ENCODE measurements at regions not wholly inside any gene's neighbourhood (a gene's known extent, or its start where the extent isn't known, plus 50 kb on each side); places are given as distances from the start of the nearest gene placed in this dataset.

GRCh38 chr1:187197685-187198084 lies 368.9 kb downstream of the PLA2G4A start:
- Histone ChIP-seq H3K79me2 (replicated peaks; ENCODE audit: insufficient read depth, low read length) (no peaks in the 10 kb centered on the region), H3K4me2 (ENCODE audit: low read length) (no peak overlapping the region)
- TF ChIP-seq REST (IDR thresholded peaks at IDR 0.05; ENCODE audit: borderline replicate concordance) (no peak), MXI1 (conservative IDR thresholded peaks at IDR 0.05; ENCODE audit: poor library complexity, severe bottlenecking) (no peak), CTCF (IDR thresholded peaks at IDR 0.05; ENCODE audit: poor library complexity, severe bottlenecking) (no peak), TAF1 (IDR thresholded peaks at IDR 0.05; ENCODE audit: low read depth) (no peak), POLR2AphosphoS5 (IDR thresholded peaks at IDR 0.05) (no peak), EZH2 (IDR thresholded peaks at IDR 0.05; ENCODE audit: borderline replicate concordance, insufficient read depth, low read length, poor library complexity, severe bottlenecking) (no peak), RAD21 (conservative IDR thresholded peaks at IDR 0.05) (no peak), SMC3 (conservative IDR thresholded peaks at IDR 0.05; ENCODE audit: poor library complexity) (no peak), EP300 (conservative IDR thresholded peaks at IDR 0.05; ENCODE audit: poor library complexity, severe bottlenecking) (no peak)

GRCh38 chr1:187203257-187203656 lies 374.5 kb downstream of the PLA2G4A start:
- no peaks in the 10 kb centered on the region for H3K79me2 ChIP-seq (replicated peaks; ENCODE audit: insufficient read depth, low read length)
- H3K9ac ChIP-seq (ENCODE audit: low read length): no peak overlapping the region
- peaks cover 1% of the 10 kb centered on the region for H3F3A ChIP-seq (ENCODE audit: insufficient read depth, low read length, poor library complexity, severe bottlenecking)
- no peaks in the 10 kb centered on the region for H3K36me3 ChIP-seq (ENCODE audit: insufficient read depth, low read length)
- H3K27ac ChIP-seq (ENCODE audit: low read length): no peak overlapping the region
- no peaks in the 10 kb centered on the region for H3K9me2 ChIP-seq (ENCODE audit: insufficient read depth, low read length)
- no peak for TF ChIP-seq REST (IDR thresholded peaks at IDR 0.05; ENCODE audit: borderline replicate concordance)
- no peak for TF ChIP-seq CTCF (IDR thresholded peaks at IDR 0.05; ENCODE audit: poor library complexity, severe bottlenecking)
- no peak for TF ChIP-seq SMC3 (conservative IDR thresholded peaks at IDR 0.05; ENCODE audit: poor library complexity)
- TF ChIP-seq TAF1 (IDR thresholded peaks at IDR 0.05; ENCODE audit: low read depth): no peak
- TF ChIP-seq POLR2AphosphoS5 (IDR thresholded peaks at IDR 0.05): no peak
- TF ChIP-seq RAD21 (conservative IDR thresholded peaks at IDR 0.05): no peak
- no peak for TF ChIP-seq EZH2 (IDR thresholded peaks at IDR 0.05; ENCODE audit: borderline replicate concordance, insufficient read depth, low read length, poor library complexity, severe bottlenecking)
- no peak for TF ChIP-seq EP300 (conservative IDR thresholded peaks at IDR 0.05; ENCODE audit: poor library complexity, severe bottlenecking)
- no peak for TF ChIP-seq MXI1 (conservative IDR thresholded peaks at IDR 0.05; ENCODE audit: poor library complexity, severe bottlenecking)
- H3K4me3 ChIP-seq (ENCODE audit: low read length): no peak overlapping the region
- H3K27me3 ChIP-seq (ENCODE audit: insufficient read depth, low read depth, low read length): no peaks in the 10 kb centered on the region
- no peak overlapping the region for H3K4me2 ChIP-seq (ENCODE audit: low read length)
- no peaks in the 10 kb centered on the region for H3K9me3 ChIP-seq (ENCODE audit: low read length)
- no peaks in the 10 kb centered on the region for H4K20me1 ChIP-seq (ENCODE audit: insufficient read depth)
- H2AFZ ChIP-seq (ENCODE audit: low read depth, low read length): no peak overlapping the region

More at GRCh38 chr1:187197685-187198084, 368.9 kb downstream of the PLA2G4A start:
- Histone ChIP-seq H3K4me3 (ENCODE audit: low read length) (no peak overlapping the region), H3K9ac (ENCODE audit: low read length) (no peak overlapping the region), H3K27me3 (ENCODE audit: insufficient read depth, low read depth, low read length) (no peaks in the 10 kb centered on the region), H3F3A (ENCODE audit: insufficient read depth, low read length, poor library complexity, severe bottlenecking) (no peaks in the 10 kb centered on the region), H4K20me1 (ENCODE audit: insufficient read depth) (no peaks in the 10 kb centered on the region), H3K36me3 (ENCODE audit: insufficient read depth, low read length) (no peaks in the 10 kb centered on the region), H2AFZ (ENCODE audit: low read depth, low read length) (no peak overlapping the region), H3K9me3 (ENCODE audit: low read length) (no peaks in the 10 kb centered on the region), H3K27ac (ENCODE audit: low read length) (no peak overlapping the region), H3K9me2 (ENCODE audit: insufficient read depth, low read length) (no peaks in the 10 kb centered on the region)
